Esophagus squamous epithelium (tissue), 5 donors: ENCODE measurements at regions not wholly inside any gene's neighbourhood (a gene's known extent, or its start where the extent isn't known, plus 50 kb on each side); places are given as distances from the start of the nearest gene placed in this dataset.

Source experiments
- DNase-seq: peaks from one replicate; lab custom pipeline; 2025; lab: John Stamatoyannopoulos, UW
- H3K27ac ChIP-seq, 4 donors: fragments of 200-600 bp; sonication (generic); one replicate each; pipeline ENCODE4 v1.5.1; 2016 to 2019; ENCODE audit warnings: mild to moderate bottlenecking in 1 of 4
- H3K27me3 ChIP-seq, 4 donors: fragments of 200-600 bp; sonication (generic); 1 replicate in 3 of 4; 2 replicates in 1 of 4; pipeline versions ENCODE4 v1.5.1 to v1.6.0; 2017 to 2021; ENCODE audit warnings: antibody characterized with exemption in 1 of 4
- H3K36me3 ChIP-seq, 3 donors: fragments of 200-600 bp; sonication (generic); one replicate each; pipeline ENCODE4 v1.5.1; 2016 to 2019
- H3K4me1 ChIP-seq, 3 donors: fragments of 200-600 bp; sonication (generic); one replicate each; pipeline ENCODE4 v1.5.1; 2017 to 2019
- H3K4me3 ChIP-seq, 4 donors: fragments of 200-600 bp; sonication (generic); 1 replicate in 3 of 4; 2 replicates in 1 of 4; pipeline ENCODE4 v1.5.1; 2016 to 2019; ENCODE audit warnings: mild to moderate bottlenecking in 2 of 4, moderate library complexity in 1 of 4
- H3K9me3 ChIP-seq, 3 donors: fragments of 200-600 bp; sonication (generic); one replicate each; pipeline ENCODE4 v1.5.1; 2016 to 2019
- CTCF ChIP-seq, 6 experiments: fragments of 450-650 bp in 4 of 6; fragments of 200-600 bp in 2 of 6; sonication (generic) in 2 of 6; IDR thresholded peaks; one replicate each; pipeline ENCODE4 v1.5.1; 2016 to 2019; ENCODE audit warnings: antibody characterized with exemption in 6 of 6, mild to moderate bottlenecking in 4 of 6, moderate library complexity in 4 of 6
- POLR2A ChIP-seq, 4 donors: fragments of 450-650 bp; IDR thresholded peaks; one replicate each; pipeline ENCODE4 v1.6.1; 2017; ENCODE audit warnings: antibody characterized with exemption in 4 of 4, mild to moderate bottlenecking in 4 of 4, moderate library complexity in 3 of 4
- WGBS, 2 donors: methylation state at CpG; one replicate each; pipeline ENCODE4 v1.1.5; 2018; 5-methylcytosine and 5-hydroxymethylcytosine counted together
- intact Hi-C: fragments of 100-400 bp; cut with DNase I; formaldehyde crosslinking; loops from one replicate; pipeline ENCODE4 v1.15.0; 2022
- donor health status: DM: yes; HTN: yes; CAD: no.

GRCh38 chr13:55566334-55566733, 1574.4 kb upstream of the PRR20A start:
- intact Hi-C loops = no loop called here
- no peak for TF ChIP-seq CTCF (IDR thresholded peaks at IDR 0.05)
- TF ChIP-seq POLR2A (IDR thresholded peaks at IDR 0.05) = no peak
- no peaks in the 10 kb centered on the region for H3K36me3 ChIP-seq
- H3K9me3 ChIP-seq = no peaks in the 10 kb centered on the region
- H3K4me1 ChIP-seq = no peaks in the 10 kb centered on the region
- H3K27ac ChIP-seq = no peak overlapping the region
- DNase-seq = no peak
- no peak overlapping the region for H3K4me3 ChIP-seq
- WGBS, 2 donors = 83 to 85% methylated on average over 2 of the region's 2 CpGs
- H3K27me3 ChIP-seq = no peaks in the 10 kb centered on the region

- intact Hi-C loops = no loop called here
- no peak for TF ChIP-seq CTCF (IDR thresholded peaks at IDR 0.05)
- no peak for TF ChIP-seq POLR2A (IDR thresholded peaks at IDR 0.05)
- no peaks in the 10 kb centered on the region for H3K36me3 ChIP-seq
- H3K9me3 ChIP-seq = no peaks in the 10 kb centered on the region
- H3K27ac ChIP-seq = no peak overlapping the region
- no peak overlapping the region for H3K4me3 ChIP-seq
- DNase-seq = no peak
- 73 to 84% methylated on average over 3 of the region's 3 CpGs for WGBS, 2 donors
- no peaks in the 10 kb centered on the region for H3K4me1 ChIP-seq
- no peaks in the 10 kb centered on the region for H3K27me3 ChIP-seq
Measured at GRCh38 chr13:55566779-55567178, 1573.9 kb upstream of the PRR20A start.

GRCh38 chr13:55567721-55568625, 1572.7 kb upstream of the PRR20A start:
- 71 to 74% methylated on average over 5 of the region's 5 CpGs for WGBS, 2 donors
- Histone ChIP-seq H3K36me3 (no peaks in the 10 kb centered on the region), H3K4me1 (no peaks in the 10 kb centered on the region), H3K4me3 (no peak overlapping the region), H3K27me3 (no peaks in the 10 kb centered on the region), H3K27ac (no peak overlapping the region), H3K9me3 (no peaks in the 10 kb centered on the region)
- TF ChIP-seq CTCF (IDR thresholded peaks at IDR 0.05) = no peak
- TF ChIP-seq POLR2A (IDR thresholded peaks at IDR 0.05) = no peak
- intact Hi-C loops = no loop called here
- no peak for DNase-seq

GRCh38 chr13:55569082-55569481, 1571.6 kb upstream of the PRR20A start:
- H3K9me3 ChIP-seq = no peaks in the 10 kb centered on the region
- no peak overlapping the region for H3K27ac ChIP-seq
- no peaks in the 10 kb centered on the region for H3K27me3 ChIP-seq
- H3K4me1 ChIP-seq = no peaks in the 10 kb centered on the region
- H3K36me3 ChIP-seq = no peaks in the 10 kb centered on the region
- no peak for DNase-seq
- H3K4me3 ChIP-seq = no peak overlapping the region
- TF ChIP-seq CTCF (IDR thresholded peaks at IDR 0.05) = no peak
- TF ChIP-seq POLR2A (IDR thresholded peaks at IDR 0.05) = no peak
- intact Hi-C loops = no loop called here

- Histone ChIP-seq H3K27me3 (no peaks in the 10 kb centered on the region), H3K27ac (no peak overlapping the region), H3K36me3 (no peaks in the 10 kb centered on the region), H3K4me3 (no peak overlapping the region), H3K4me1 (no peaks in the 10 kb centered on the region), H3K9me3 (no peaks in the 10 kb centered on the region)
- intact Hi-C loops = no loop called here
- TF ChIP-seq POLR2A (IDR thresholded peaks at IDR 0.05) (no peak), CTCF (IDR thresholded peaks at IDR 0.05) (no peak)
- DNase-seq = no peak
Measured at GRCh38 chr13:55569514-55569913, 1571.2 kb upstream of the PRR20A start.
